GM19043 (cell line): ENCODE measurements at regions not wholly inside any gene's neighbourhood (a gene's known extent, or its start where the extent isn't known, plus 50 kb on each side); places are given as distances from the start of the nearest gene placed in this dataset.
"Not testable (repeated sequence)": the region's sequence is repeated elsewhere in the genome, so short reads cannot be mapped to it uniquely, and the experiment has no call there.

Experiments used
- ATAC-seq: cut with Tn5 transposase; IDR thresholded peaks from one replicate; pipeline ENCODE4 v1.9.1; 2021; ENCODE audit warnings: low read depth; ENCODE audit not compliant: unreplicated experiment

DNA sequence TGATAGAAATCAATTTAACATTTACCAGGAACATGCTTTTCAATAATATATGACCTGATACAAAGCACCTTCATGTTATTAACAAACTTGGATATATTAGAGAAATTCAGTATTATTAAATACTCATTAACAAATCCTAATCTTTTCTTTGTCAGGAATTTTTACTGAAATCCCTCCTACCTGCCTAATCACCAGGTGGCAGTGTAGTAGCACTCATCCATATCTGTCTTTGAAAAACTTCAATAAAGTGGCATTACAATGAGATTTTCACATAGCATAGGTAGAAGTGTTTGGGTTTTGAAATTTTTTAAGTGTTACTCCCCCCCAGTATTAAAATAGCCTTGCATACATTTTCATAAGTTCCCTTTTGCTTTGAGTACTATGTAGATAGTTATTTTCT lies 1246.6 kb upstream of the LRRN3 start:
- ATAC-seq, result no peak

DNA sequence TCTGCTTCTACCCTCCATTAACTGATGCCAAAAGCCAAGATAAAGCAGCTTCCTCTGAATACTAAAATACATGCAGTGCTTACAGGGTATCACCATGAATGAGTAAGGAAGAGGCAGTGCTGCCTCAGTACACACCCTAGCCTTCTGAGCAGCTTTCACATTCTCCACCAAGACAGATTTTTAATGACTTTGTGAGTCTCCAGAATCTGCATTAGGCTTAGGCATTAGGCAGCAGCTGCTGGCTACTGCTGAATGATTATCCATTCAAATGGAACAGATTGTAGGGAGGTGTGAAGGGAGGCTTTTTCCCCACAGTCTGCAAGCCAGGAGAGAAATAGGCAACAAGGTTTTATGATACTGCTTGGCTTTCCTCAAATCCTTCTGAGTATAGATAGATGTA lies 1226.7 kb upstream of the LRRN3 start:
- ATAC-seq, result no peak

DNA sequence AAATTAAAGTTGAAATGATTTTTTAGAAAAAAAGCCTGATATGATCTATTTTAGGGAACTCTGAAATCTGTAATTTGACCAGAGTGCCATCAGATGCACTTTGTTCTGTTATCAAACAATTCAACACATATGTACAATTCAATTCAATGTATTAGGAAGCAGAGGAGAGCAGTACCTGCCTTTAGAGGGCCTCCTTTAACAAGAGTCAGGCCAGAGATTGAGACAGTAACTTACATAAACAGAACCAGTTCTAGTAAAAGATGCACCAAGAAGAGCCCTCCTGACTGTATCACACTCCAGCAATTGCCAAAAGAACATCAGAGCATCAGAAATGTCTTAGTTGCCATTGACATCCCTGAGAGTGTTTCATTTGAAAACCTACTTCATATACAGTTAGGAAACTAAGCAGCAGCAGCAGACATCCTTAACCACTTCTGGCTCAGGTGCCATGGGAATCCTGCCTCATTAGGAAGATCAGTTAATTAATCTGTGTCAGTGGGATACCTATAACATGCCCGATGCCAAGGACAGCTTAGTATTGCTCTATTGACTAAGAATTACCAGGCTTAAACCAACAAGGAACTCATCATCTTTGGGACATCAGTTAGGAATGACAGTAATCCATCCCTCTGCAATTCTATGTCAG lies 1222.6 kb upstream of the LRRN3 start:
- ATAC-seq, result no peak

DNA sequence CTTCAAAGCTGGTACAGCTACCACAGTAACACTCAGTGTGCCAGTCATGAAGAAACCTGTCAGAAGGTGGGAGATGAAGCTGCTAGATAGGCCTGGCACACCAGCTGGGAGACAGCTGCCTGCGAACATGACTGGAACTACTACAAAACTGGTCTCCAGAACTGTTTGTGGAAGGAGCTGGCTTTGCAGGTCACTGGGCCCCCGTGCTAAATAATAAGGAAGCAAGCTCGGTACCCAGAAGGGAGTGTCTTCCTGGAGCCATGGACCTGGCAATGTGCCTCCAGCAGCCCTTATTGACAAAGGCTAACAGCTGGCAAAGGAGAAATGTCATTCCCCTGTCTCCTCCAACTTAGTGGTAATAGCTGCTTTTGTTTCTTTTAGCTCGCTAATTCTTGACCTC lies 1217.6 kb upstream of the LRRN3 start:
- no peak for ATAC-seq

DNA sequence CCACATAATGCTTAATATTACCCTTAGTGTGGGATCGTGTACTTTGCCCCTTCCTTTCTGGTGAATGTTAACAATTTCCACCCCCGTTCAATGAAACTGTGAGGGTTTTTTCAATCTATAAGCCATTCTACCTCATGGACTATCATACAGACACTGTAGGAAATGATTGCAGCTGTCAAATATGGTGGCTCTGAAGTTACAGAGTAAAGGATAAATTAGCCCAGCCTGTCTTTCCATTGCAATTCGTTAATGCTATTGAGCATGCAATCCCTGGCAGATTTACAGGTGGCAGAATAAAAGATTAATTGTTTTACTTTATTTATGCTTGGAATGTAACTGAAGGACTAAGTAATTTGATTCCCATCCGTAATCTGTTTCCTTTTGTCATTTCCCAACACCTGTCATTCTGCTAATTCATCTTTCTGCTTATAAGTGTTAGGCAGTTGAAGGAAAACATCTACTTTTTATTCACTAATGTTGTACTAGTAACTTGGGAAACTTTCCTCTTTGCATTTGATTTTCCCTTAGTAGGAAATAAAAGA lies 1211.6 kb upstream of the LRRN3 start:
- no peak for ATAC-seq

DNA sequence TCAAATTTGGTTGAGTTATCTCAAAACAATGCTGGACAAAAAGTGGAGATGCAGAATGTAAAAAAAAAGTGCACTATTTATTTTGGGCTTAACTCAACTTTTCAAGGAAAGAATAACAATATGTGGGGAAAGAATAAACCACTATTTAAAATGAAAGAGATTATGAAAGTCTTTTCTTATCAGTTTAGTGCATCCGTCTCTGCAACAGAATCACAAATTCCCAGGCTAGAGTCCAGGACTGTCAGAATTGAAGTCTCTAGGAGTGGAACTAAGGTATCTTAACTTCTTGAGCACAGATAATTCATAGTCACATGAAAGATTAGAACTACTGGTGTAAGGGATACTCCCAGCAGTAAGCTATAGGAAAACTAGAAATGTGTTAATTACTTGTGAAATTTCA lies 1200.3 kb upstream of the LRRN3 start:
- ATAC-seq, result no peak

DNA sequence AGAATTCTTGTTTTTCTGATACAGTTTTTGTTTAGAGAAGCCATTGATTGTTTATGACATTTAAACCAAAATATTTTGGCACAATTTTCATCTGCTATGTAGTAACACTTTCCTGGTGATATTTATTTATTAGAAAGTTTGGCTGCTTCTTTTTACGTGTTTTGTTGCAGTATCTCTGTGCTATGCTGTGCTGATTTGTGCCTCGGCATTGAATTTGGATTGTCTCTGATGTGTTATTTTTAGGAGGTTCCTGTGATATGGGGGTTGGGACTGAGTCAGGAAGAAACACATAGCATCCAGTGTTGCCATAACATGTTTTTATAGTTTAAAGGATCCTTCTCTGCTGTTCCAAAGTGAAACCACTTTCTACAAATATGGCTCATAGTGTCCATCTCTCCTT lies 1197.7 kb upstream of the LRRN3 start:
- no peak for ATAC-seq

DNA sequence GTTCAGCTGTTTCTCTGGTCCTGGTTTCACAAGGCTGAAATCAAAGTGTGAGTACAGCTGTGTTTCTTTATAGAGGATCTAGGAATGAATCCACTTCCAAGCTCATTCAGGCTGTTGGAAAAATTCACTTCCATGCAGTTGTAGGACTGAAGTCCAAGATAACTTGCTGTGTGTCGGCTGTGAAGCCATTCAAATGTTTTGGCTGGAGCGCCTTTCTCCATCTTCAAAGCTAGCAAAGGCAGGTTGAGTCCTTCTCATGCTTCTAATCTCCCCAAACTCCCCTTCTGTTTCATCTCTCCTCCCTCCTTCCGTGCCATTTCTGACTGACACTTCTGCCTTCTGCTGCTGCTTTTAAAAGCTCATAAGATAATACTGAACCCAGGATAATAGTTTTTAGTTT lies 1195.4 kb upstream of the LRRN3 start:
- ATAC-seq, result no peak

DNA sequence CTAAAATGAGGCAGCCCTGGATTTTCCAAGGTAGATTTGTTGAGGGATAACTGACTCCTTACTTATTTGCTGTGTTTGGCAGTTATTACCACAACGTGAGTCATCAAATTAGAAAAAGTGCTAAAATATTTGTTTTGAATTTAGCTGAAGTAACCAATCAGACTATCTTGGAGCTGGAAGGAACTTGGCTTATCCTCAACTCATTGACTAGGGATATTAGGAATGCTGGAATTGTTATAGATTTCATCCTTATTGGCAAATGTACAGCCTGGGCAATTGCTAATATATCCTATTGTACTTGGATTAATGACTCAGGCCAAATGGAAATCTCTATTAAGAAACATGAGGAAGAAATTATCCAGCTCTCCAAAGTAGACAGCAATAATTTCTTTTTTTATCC lies 1189.0 kb upstream of the LRRN3 start:
- ATAC-seq, result no peak

DNA sequence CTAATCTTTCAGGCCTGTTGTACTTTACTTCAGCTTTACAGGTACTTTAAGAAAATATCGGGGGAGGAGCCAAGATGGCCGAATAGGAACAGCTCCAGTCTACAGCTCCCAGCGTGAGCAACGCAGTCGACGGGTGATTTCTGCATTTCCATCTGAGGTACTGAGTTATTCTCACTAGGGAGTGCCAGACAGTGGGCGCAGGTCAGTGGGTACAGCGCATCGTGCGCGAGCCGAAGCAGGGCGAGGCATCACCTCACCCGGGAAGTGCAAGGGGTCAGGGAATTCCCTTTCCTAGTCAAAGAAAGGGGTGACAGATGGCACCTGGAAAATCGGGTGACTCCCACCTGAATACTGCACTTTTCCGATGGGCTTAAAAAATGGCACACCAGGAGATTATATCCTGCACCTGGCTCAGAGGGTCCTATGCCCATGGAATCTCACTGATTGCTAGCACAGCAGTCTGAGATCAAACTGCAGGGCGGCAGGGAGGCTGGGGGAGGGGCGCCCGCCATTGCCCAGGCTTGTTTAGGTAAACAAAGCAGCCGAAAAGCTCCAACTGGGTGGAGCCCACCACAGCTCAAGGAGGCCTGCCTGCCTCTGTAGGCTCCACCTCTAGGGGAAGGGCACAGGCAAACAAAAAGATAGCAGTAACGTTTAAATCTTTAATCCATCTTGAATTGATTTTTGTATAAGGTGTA lies 1185.4 kb upstream of the LRRN3 start:
- not testable (repeated sequence) for ATAC-seq

DNA sequence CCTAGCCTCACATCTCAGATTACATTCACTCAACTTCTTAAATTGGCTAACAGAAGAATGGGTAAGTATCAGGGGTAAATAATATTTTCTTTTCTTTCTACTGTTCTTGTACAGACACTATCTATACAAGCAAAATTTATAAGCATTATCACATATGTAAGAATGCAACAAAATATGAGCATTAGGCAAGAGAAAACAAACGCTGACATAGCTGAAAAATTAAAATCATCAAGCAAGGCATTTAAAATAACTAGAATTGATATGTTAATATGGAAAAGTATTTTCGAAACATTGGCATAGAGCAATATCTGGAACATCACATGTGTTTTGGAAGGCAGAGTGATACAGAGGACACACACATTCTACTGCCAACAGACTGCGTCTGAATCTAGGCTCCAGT lies 1175.3 kb upstream of the LRRN3 start:
- no peak for ATAC-seq

DNA sequence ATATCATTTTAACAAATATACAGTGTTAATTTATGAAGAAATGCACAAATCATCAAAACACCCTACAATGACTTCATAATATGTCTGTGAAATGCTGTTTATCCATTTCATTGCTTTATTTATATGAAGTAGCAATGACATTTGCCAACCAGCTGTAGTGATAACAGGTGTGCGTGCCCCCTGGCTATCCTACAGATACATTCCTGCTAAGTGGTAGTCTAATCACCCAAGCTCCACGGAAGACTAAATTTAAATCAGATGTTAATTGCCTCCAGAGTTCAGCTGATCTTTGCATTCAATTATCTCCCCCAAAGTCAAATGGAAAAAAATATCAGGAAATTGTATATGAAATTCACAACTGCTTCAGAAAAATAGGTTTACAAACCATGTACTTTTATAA lies 1164.2 kb upstream of the LRRN3 start:
- ATAC-seq, result no peak

DNA sequence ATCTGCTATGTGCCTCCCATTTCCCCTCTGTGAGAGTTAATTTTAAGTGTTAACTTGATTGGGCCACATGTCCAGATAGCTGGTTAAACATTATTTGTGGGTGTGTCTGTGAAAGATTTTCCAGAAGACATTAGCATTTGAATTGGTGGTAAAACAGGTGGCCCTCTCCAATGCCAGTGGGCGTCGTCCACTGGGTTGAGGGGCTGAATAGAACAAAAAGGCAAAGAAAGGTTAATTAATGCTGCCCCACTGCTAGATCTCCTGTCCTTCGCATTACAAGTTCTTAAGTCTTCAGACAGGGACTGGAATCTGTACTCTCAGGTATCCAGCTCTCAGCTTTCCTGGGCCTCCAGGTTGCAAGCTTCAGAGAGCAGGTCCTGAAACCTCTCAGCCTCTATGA lies 1160.9 kb upstream of the LRRN3 start:
- ATAC-seq, result no peak

DNA sequence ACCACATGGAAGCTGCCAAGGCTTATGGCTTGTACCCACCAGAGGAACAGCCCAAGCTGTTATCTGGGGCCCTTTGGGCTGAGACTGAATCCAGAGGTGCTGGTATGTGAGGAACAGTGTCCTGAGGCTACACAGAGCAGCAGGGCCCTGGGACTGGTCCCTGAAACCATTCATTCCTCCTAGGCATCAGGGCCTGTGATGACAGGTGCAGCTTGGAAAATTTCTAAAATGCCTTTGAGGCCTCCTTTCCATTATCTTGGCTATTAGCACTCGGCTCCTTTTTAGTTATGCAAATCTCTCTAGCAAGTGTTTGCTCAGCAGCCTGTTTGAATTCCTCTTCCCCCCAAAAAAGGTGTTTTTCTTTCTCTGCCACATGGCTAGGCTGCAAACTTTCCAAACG lies 1151.7 kb upstream of the LRRN3 start:
- no peak for ATAC-seq

DNA sequence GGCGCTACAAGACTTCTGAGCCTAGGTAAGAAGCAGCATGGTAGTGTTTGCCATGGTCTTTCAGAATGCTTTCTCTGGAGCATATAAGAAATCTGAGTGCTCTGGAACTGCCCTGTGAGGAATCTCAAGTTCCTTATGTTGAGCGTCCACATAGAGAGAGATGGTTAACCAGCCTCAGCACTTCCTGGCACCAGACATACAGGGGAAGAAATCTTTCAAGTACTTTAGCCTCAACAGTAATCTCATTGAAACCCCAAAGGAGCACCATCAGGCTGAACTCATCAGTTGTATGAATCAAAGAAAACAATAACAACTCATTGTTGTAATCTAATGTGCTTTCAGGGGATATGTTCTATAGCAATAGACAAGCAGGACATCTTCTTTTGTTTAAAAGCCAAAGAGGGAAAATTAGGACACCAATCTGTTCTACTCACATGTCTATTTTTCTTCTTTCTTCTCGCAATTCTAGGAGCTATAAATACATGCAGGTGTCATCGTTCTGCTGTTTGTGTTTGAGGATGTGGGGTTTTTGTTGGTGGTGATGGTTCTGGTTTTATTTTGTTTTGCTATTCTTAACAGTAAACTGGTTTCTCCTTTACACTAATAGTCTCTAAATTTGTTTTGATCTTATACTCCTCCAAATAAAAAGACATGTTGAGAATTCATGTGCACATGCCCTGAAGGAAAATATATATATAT lies 1145.0 kb upstream of the LRRN3 start:
- ATAC-seq, result no peak

DNA sequence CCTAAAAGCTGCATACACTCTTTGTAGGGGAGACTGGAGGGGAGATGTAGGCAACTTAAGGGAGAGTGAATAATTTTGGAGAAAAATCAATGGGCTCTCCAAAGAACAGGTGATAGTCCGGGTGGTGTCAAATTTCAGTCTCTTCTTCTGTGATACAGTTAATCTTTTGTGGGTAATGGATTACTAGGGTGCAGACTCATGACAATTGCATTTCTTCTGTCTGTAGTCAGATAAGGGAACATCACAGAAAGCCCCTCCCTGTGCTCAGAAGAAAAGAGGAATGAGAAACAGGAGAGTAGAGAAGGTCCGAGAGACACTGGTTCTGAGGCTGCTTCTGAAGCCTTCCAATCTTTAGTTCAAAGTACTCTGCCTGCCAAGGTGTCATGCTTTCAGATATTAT lies 1140.7 kb upstream of the LRRN3 start:
- no peak for ATAC-seq

DNA sequence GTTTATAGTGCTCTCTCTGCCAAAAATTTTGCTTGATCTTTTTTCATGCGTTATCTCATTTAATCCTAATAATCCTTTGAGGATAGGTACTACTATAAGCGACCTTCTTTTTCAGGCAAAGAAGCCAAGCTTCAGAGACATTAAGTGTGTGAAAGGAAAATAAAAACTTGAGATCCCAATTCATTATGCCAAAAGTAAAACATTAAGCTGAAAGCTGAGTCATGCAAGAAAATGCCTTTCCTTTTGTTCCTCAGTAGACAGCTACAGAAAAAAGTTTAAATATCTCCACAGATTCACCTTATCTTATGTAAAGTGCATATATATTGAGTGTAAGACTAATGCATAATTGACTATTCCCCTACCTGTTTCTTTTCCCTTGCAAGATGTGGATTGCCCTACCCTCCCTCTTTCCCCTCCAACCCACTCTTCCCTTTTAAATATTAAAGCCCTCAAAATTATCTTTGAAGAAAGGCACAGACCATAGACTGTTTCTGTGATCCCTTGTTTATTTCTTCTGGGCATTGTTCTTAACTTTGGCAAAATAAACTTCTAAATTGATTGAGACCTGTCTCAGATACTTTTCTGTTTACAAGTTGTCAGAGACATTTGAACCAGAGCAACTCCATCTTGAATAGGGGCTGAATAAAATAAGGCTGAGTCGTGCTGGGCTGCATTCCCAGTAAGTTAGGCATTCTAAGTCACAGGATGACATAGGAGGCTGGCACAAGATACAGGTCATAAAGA lies 1139.9 kb upstream of the LRRN3 start:
- ATAC-seq, result no peak

DNA sequence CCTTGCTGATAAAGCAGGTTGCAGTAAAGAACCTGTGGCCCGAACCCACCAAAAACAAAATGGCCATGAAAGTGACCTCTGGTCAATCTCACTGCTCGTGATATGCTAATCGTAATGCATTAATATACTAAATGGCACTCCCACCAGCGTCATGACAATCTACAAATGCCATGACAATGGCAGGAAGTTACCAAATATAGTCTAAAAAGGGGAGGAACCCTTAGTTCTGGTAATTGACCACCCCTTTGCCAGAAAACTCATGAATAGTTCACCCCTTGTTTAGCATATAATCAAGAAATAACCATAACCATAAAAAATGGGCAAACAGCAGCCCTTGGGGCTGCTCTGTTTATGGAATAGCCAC lies 1139.4 kb upstream of the LRRN3 start:
- ATAC-seq, result no peak

DNA sequence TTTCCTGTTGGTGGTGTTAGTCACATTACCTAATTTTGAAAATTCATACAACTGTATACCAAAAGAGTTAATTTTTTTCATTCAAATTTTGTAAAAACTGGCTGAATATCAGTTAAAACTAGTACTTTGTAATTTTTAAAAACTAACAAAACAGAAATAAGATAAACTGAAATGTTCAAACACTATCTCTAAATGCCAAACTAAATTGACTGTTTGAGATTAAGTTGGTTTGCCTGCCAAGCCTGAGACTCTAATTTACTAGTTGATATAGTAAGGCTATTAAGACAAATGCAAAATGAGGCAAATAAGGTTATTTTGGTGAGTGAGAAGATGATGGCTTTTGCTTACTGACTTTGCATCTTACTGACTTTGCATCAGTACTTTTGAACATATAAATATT lies 1134.9 kb upstream of the LRRN3 start:
- ATAC-seq, result no peak

DNA sequence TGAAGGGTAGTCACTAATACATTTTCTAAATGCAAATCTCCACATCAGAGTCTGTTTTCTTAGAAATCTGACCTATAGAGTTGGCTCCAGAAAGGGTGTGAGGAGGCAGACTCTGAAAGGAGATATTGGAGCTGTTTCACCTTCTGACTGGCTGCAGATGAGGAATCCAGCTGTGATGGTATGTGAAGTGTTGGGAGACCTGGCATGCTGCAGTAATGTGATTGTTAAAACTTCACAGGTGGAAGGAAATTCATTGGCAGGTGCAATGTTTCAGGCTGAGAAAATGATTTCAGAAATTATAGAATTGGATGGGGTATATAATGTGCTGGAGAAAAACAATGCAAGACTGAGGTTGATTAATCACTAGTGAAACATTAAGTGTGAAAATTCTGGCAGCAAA lies 1134.0 kb upstream of the LRRN3 start:
- no peak for ATAC-seq

DNA sequence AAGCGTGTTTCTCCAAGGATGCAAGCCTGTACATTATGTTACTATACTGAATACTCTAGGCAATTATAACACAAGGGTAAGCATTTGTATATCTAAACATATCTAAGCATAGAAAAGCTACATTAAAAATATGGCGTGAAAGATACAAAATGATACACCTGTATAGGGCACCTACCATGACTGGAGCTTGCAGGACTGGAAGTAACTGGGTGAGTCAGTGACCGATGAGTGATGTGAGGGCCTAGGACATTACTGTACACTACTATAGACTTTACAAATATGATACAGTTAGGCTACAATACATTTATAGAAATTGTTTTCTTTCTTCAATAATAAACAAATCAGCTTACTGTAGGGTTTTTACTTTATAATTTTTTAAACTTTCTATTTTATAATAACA lies 1127.2 kb upstream of the LRRN3 start:
- ATAC-seq, result no peak
